CD14-positive monocyte (primary cell): ENCODE measurements at regions not wholly inside any gene's neighbourhood (a gene's known extent, or its start where the extent isn't known, plus 50 kb on each side); places are given as distances from the start of the nearest gene placed in this dataset.

Source experiments
- DNase-seq, 3 donors: peaks; one replicate each; pipeline ENCODE4 v3.0.0-alpha.2; 2011 to 2022
- H2AFZ ChIP-seq: 2 replicates; pipeline ENCODE4 v1.6.0; 2012; ENCODE audit warnings: mild to moderate bottlenecking, low read depth, low read length, inconsistent platforms; ENCODE audit not compliant: insufficient read depth, poor library complexity, severe bottlenecking
- H3K27ac ChIP-seq, 2 donors: 1 replicate in 1 of 2; 2 replicates in 1 of 2; pipeline ENCODE4 v1.5.1; 2012 to 2013; ENCODE audit warnings: low read length in 2 of 2, control low read depth in 1 of 2, inconsistent platforms in 1 of 2, low read depth in 1 of 2, mild to moderate bottlenecking in 1 of 2
- H3K27me3 ChIP-seq, 2 donors: one replicate each; pipeline versions ENCODE4 v1.6.0 to v1.6.1; 2011 to 2013; ENCODE audit warnings: low read length in 2 of 2; ENCODE audit not compliant: control insufficient read depth in 2 of 2, insufficient read depth in 2 of 2
- H3K36me3 ChIP-seq, 2 donors: replicated peaks in 1 of 2; 1 replicate in 1 of 2; 2 replicates in 1 of 2; pipeline versions ENCODE4 v1.5.1 to v1.6.1; 2012 to 2013; ENCODE audit warnings: low read length in 2 of 2, control low read depth in 1 of 2, inconsistent platforms in 1 of 2, mild to moderate bottlenecking in 1 of 2; ENCODE audit not compliant: insufficient read depth in 2 of 2, control insufficient read depth in 1 of 2
- H3K4me1 ChIP-seq, 2 donors: 1 replicate in 1 of 2; 2 replicates in 1 of 2; pipeline versions ENCODE4 v1.5.1 to v1.6.1; 2012 to 2013; ENCODE audit warnings: low read length in 2 of 2, control low read depth in 1 of 2, inconsistent platforms in 1 of 2, mild to moderate bottlenecking in 1 of 2, moderate library complexity in 1 of 2; ENCODE audit not compliant: insufficient read depth in 2 of 2, control insufficient read depth in 1 of 2
- H3K4me2 ChIP-seq: replicated peaks from 2 replicates; pipeline ENCODE3; 2012; ENCODE audit warnings: low read length, moderate library complexity, mild to moderate bottlenecking; ENCODE audit not compliant: poor library complexity, severe bottlenecking; ENCODE audit errors: extremely low read depth
- H3K4me3 ChIP-seq, 3 experiments: fragments of 200-600 bp in 1 of 3; sonication (generic) in 1 of 3; replicated peaks in 1 of 3; 1 replicate in 2 of 3; 2 replicates in 1 of 3; pipeline ENCODE4 v1.5.1; 2011 to 2013; ENCODE audit warnings: low read length in 3 of 3, mild to moderate bottlenecking in 3 of 3, control low read depth in 2 of 3, low read depth in 2 of 3, inconsistent platforms in 1 of 3, moderate library complexity in 1 of 3
- H3K79me2 ChIP-seq: 2 replicates; pipeline ENCODE4 v1.6.0; 2012; ENCODE audit warnings: mild to moderate bottlenecking, control low read depth, inconsistent platforms, low read length, moderate library complexity; ENCODE audit not compliant: insufficient read depth
- H3K9ac ChIP-seq: 2 replicates; pipeline ENCODE4 v1.6.0; 2017; ENCODE audit warnings: low read length, mild to moderate bottlenecking; ENCODE audit not compliant: insufficient read depth, poor library complexity, severe bottlenecking
- H3K9me3 ChIP-seq, 2 donors: replicated peaks in 1 of 2; 1 replicate in 1 of 2; 2 replicates in 1 of 2; pipeline versions ENCODE4 v1.5.1 to v1.6.1; 2012 to 2013; ENCODE audit warnings: low read length in 2 of 2, control low read depth in 1 of 2; ENCODE audit not compliant: control insufficient read depth in 1 of 2, insufficient read depth in 1 of 2
- H4K20me1 ChIP-seq: 2 replicates; pipeline ENCODE4 v1.6.0; 2012; ENCODE audit warnings: mild to moderate bottlenecking, low read length, control low read depth, moderate library complexity; ENCODE audit not compliant: insufficient read depth
- H3K27ac Mint-ChIP-seq, 7 donors: one replicate each; pipeline ENCODE4 v1.8.0; 2020; ENCODE audit warnings: mild to moderate bottlenecking in 7 of 7, mixed read lengths in 7 of 7, moderate library complexity in 6 of 7, inconsistent platforms in 2 of 7
- H3K27me3 Mint-ChIP-seq, 3 donors: one replicate each; pipeline ENCODE4 v1.8.0; 2021 to 2022; ENCODE audit warnings: low read depth in 3 of 3, mild to moderate bottlenecking in 3 of 3, mixed read lengths in 3 of 3, moderate library complexity in 3 of 3, inconsistent platforms in 1 of 3
- H3K36me3 Mint-ChIP-seq, 2 donors: one replicate each; pipeline ENCODE4 v1.8.0; 2020; ENCODE audit warnings: mixed read lengths in 2 of 2, inconsistent platforms in 1 of 2, mild to moderate bottlenecking in 1 of 2
- H3K4me1 Mint-ChIP-seq: one replicate; pipeline ENCODE4 v1.8.0; 2020; ENCODE audit warnings: mild to moderate bottlenecking, mixed read lengths
- H3K4me3 Mint-ChIP-seq, 2 donors: one replicate each; pipeline ENCODE4 v1.8.0; 2020; ENCODE audit warnings: mild to moderate bottlenecking in 2 of 2, mixed read lengths in 2 of 2, moderate library complexity in 1 of 2
- H3K9me3 Mint-ChIP-seq, 7 donors: one replicate each; pipeline ENCODE4 v1.8.0; 2020 to 2022; ENCODE audit warnings: mixed read lengths in 7 of 7, mild to moderate bottlenecking in 6 of 7, moderate library complexity in 6 of 7, inconsistent platforms in 2 of 7
- CTCF ChIP-seq: fragments of 200-600 bp; IDR thresholded peaks from one replicate; pipeline ENCODE4 v1.8.0; 2022; ENCODE audit warnings: antibody characterized with exemption, mild to moderate bottlenecking
- WGBS: methylation state at CpG from one replicate; pipeline ENCODE4 v1.1.5; 2013; ENCODE audit warnings: missing lambda C conversion rate; ENCODE audit not compliant: insufficient coverage; 5-methylcytosine and 5-hydroxymethylcytosine counted together
- intact Hi-C, 2 donors: fragments of 100-400 bp; cut with micrococcal nuclease; formaldehyde crosslinking; loops; one replicate each; pipeline versions ENCODE4 v1.15.0 to v1.15.1; 2023

- DNase-seq = no peak
- TF ChIP-seq CTCF = no peak
- H3K4me1 Mint-ChIP-seq = no peaks in the 10 kb centered on the region
- Histone ChIP-seq H3K4me3 (no peak overlapping the region), H3K79me2 (no peaks in the 10 kb centered on the region), H3K27ac (no peak overlapping the region), H3K4me2 (no peak overlapping the region), H4K20me1 (no peaks in the 10 kb centered on the region), H2AFZ (no peak overlapping the region), H3K36me3 (no peaks in the 10 kb centered on the region), H3K4me1 (no peaks in the 10 kb centered on the region), H3K9me3 (peaks cover 9 to 11% of the 10 kb centered on the region in 2 donors), H3K9ac (no peak overlapping the region), H3K27me3 (no peaks in the 10 kb centered on the region)
- no peaks in the 10 kb centered on the region for H3K27me3 Mint-ChIP-seq
- no peak overlapping the region for H3K27ac Mint-ChIP-seq
- H3K36me3 Mint-ChIP-seq = no peaks in the 10 kb centered on the region
- intact Hi-C loops = no loop called here
- WGBS = no CpG with 5 or more reads among the region's 6 CpGs
- H3K9me3 Mint-ChIP-seq = peaks cover 0 to 11% (median 4%) of the 10 kb centered on the region in 7 donors
- H3K4me3 Mint-ChIP-seq = no peak overlapping the region
Observed at GRCh38 chr21:20811702-20812101, 186.5 kb upstream of the NCAM2 start.

- Histone ChIP-seq H2AFZ (no peak overlapping the region), H3K4me3 (no peak overlapping the region), H3K4me2 (no peak overlapping the region), H3K79me2 (no peaks in the 10 kb centered on the region), H3K27ac (no peak overlapping the region), H3K4me1 (no peaks in the 10 kb centered on the region), H3K9ac (no peak overlapping the region), H4K20me1 (no peaks in the 10 kb centered on the region), H3K9me3 (peaks cover 10 to 28% of the 10 kb centered on the region in 2 donors), H3K27me3 (no peaks in the 10 kb centered on the region), H3K36me3 (no peaks in the 10 kb centered on the region)
- Mint-ChIP-seq H3K27ac (no peak overlapping the region), H3K4me3 (no peak overlapping the region), H3K36me3 (no peaks in the 10 kb centered on the region), H3K27me3 (no peaks in the 10 kb centered on the region), H3K9me3 (peaks cover 0 to 9% (median 6%) of the 10 kb centered on the region in 7 donors), H3K4me1 (no peaks in the 10 kb centered on the region)
- TF ChIP-seq CTCF = no peak
- DNase-seq = no peak
- intact Hi-C loops = no loop called here
- WGBS = no CpG with 5 or more reads among the region's 1 CpG
Observed at GRCh38 chr21:20814090-20814489, 184.1 kb upstream of the NCAM2 start.
